ENCODE measurements at regions not wholly inside any gene's neighbourhood (a gene's known extent, or its start where the extent isn't known, plus 50 kb on each side); places are given as distances from the start of the nearest gene placed in this dataset.

GRCh38 chr2:16333681-16334080 lies 332.0 kb downstream of the CYRIA start:
- no peak overlapping the region for H3K4me3 ChIP-seq (ENCODE audit: low read depth, low read length)
- TF ChIP-seq, protein P1, sequence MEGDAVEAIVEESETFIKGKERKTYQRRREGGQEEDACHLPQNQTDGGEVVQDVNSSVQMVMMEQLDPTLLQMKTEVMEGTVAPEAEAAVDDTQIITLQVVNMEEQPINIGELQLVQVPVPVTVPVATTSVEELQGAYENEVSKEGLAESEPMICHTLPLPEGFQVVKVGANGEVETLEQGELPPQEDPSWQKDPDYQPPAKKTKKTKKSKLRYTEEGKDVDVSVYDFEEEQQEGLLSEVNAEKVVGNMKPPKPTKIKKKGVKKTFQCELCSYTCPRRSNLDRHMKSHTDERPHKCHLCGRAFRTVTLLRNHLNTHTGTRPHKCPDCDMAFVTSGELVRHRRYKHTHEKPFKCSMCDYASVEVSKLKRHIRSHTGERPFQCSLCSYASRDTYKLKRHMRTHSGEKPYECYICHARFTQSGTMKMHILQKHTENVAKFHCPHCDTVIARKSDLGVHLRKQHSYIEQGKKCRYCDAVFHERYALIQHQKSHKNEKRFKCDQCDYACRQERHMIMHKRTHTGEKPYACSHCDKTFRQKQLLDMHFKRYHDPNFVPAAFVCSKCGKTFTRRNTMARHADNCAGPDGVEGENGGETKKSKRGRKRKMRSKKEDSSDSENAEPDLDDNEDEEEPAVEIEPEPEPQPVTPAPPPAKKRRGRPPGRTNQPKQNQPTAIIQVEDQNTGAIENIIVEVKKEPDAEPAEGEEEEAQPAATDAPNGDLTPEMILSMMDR (IDR thresholded peaks at IDR 0.05; ENCODE audit: low read depth, low read length) = no peak

DNA sequence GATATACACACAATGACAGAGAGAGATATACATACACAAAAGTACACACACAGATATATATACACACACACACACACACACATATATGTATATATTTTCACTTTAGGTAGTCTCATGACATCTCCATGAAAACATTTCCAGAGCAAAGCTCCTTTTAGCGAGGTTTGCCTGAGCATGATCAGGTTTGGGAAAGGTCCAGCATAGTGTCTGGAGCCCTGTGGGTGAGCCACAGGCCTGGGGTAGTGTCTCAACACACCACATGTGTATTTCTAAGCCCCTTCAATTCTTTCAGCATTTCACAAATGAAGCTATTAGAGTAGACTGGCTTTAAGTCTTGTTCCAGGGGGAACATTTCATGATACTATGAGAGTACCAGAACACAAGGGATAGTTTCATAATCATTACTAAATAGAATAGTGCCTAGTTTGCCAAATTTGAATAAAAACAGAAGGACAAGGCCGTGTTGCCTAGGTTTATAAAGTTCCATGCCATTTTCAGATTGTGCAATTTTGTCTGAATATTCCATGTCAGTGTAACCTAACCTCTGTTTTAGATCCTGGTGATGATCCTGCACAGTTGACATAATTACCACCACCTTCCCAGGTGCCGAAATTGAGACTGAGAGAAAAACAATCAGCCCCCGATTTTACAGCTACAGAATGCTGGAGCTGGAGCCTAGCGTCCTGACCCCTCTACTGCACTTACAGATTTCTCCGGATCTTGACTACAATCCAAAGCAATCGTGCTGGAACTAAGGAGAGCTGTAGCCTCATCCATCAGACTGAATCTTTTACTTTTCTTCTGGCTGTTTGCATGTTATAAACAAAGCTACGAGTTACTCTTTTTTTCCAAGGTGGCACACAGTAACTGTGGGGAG lies 332.7 kb downstream of the CYRIA start:
- TF ChIP-seq, protein P1 (IDR thresholded peaks at IDR 0.05; ENCODE audit: low read depth, low read length) = no peak
- no peak overlapping the region for H3K4me3 ChIP-seq (ENCODE audit: low read depth, low read length)

DNA sequence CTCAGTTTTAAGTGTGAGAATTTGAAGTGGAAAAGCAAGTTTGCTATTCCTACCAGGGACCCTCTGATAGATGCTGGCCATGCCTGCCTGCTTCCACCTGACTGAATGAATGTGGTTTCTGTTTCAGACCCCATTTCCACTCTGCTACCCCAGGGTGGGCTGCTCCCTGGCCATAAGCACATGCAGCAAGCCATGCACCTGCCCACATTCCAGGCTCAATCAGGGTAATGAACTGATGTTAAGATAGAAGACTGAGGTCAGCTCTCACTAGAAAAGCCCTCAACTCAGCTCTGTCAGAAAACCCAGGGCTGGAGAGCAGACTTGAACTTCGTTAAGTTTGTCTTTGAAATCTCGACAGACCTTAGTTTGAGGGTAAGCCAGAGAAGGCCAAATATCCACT lies 333.9 kb downstream of the CYRIA start:
- H3K4me3 ChIP-seq (ENCODE audit: low read depth, low read length) = no peak overlapping the region
- TF ChIP-seq, protein P1 (IDR thresholded peaks at IDR 0.05; ENCODE audit: low read depth, low read length) = no peak

- TF ChIP-seq, protein P1 (IDR thresholded peaks at IDR 0.05; ENCODE audit: low read depth, low read length) = no peak
- no peak overlapping the region for H3K4me3 ChIP-seq (ENCODE audit: low read depth, low read length)
Measured at GRCh38 chr2:16330982-16331381, 334.7 kb downstream of the CYRIA start.

GRCh38 chr2:16330571-16330970 lies 335.1 kb downstream of the CYRIA start:
- H3K4me3 ChIP-seq (ENCODE audit: low read depth, low read length) = no peak overlapping the region
- TF ChIP-seq, protein P1 (IDR thresholded peaks at IDR 0.05; ENCODE audit: low read depth, low read length) = no peak

GRCh38 chr2:16330012-16330411 lies 335.6 kb downstream of the CYRIA start:
- no peak overlapping the region for H3K4me3 ChIP-seq (ENCODE audit: low read depth, low read length)
- TF ChIP-seq, protein P1 (IDR thresholded peaks at IDR 0.05; ENCODE audit: low read depth, low read length) = no peak

DNA sequence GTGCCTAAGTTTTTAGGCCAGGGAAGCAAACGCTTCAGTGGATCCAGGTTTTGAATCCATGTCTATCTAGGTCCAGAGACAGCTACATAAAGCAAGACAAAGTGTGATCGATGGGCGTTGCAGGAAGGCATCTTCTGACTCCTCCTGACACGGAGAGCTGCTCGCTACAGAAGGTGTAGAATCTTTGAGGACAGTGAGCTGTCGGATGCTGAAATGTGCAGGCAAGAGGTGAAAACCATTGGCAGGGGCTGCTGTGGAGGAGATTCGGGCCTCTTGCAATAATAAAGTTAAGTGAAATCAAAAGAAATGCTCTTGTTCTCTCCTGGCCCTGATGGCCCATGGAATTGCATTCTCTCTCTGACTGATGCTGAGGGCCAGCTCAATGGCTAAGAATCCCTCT lies 336.2 kb downstream of the CYRIA start:
- TF ChIP-seq, protein P1 (IDR thresholded peaks at IDR 0.05; ENCODE audit: low read depth, low read length) = no peak
- no peak overlapping the region for H3K4me3 ChIP-seq (ENCODE audit: low read depth, low read length)
